Keratinocyte (primary cell): ENCODE measurements at regions not wholly inside any gene's neighbourhood (a gene's known extent, or its start where the extent isn't known, plus 50 kb on each side); places are given as distances from the start of the nearest gene placed in this dataset.

ENCODE experiments used
- EZH2 ChIP-seq: IDR thresholded peaks from one replicate; pipeline ENCODE4 v1.6.1; 2012; ENCODE audit warnings: inconsistent platforms, mild to moderate bottlenecking, low read length, moderate library complexity
- TF ChIP-seq, protein P1 (sequence below), 3 experiments: IDR thresholded peaks in 1 of 3; conservative IDR thresholded peaks in 1 of 3; optimal IDR thresholded peaks in 1 of 3; 2 replicates in 2 of 3; 3 replicates in 1 of 3; pipeline versions ENCODE3 to v1.5.1; 2011; ENCODE audit warnings: low read length in 3 of 3, mild to moderate bottlenecking in 3 of 3, moderate library complexity in 2 of 3, control low read depth in 1 of 3, inconsistent platforms in 1 of 3; ENCODE audit not compliant: insufficient read depth in 2 of 3; ENCODE audit errors: extremely low read depth in 1 of 3

DNA sequence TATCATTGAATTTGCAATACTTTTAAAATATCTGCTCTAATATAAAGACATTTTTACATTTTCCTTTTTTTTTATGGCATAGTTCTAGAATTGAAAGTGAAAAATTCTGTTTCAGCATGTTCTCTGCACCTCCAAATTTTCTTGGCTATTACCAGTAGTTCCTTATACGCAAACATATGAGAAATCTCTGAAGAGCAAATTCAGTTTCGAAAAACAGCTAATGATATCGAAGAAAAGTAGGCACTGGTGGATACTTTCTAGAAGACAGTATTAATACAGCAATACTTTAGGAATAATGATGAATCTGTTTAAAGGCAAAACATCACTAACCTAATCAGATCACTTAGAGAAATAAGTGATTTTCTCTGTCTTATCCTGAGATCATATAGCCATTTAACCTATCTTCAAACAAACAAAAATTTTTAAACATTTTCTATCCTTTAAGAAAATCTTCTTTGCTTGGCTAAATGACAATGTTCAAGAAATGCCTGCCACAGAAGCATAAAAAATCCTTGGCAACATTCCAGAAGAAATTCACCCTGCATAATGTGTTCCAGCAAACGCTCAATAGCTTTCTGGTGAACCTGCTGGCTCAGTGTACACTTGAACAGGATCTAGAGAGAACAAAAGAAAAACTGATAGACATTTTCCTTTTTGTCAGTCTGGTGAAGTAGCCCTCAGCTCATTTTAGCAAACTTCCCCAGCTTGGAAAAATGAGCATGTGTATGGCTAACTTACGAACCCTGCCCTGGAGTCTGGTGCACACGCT, 51.2 kb upstream of the KLF3 start:
- TF ChIP-seq, protein P1, sequence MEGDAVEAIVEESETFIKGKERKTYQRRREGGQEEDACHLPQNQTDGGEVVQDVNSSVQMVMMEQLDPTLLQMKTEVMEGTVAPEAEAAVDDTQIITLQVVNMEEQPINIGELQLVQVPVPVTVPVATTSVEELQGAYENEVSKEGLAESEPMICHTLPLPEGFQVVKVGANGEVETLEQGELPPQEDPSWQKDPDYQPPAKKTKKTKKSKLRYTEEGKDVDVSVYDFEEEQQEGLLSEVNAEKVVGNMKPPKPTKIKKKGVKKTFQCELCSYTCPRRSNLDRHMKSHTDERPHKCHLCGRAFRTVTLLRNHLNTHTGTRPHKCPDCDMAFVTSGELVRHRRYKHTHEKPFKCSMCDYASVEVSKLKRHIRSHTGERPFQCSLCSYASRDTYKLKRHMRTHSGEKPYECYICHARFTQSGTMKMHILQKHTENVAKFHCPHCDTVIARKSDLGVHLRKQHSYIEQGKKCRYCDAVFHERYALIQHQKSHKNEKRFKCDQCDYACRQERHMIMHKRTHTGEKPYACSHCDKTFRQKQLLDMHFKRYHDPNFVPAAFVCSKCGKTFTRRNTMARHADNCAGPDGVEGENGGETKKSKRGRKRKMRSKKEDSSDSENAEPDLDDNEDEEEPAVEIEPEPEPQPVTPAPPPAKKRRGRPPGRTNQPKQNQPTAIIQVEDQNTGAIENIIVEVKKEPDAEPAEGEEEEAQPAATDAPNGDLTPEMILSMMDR (optimal IDR thresholded peaks at IDR 0.05 in 1 of 3, IDR thresholded peaks at IDR 0.05 in 1 of 3, conservative IDR thresholded peaks at IDR 0.05 in 1 of 3; ENCODE audit: extremely low read depth in 1 of 3, insufficient read depth in 2 of 3, low read length in 3 of 3) = no peak
- TF ChIP-seq EZH2 = no peak
